ENCODE measurements at regions not wholly inside any gene's neighbourhood (a gene's known extent, or its start where the extent isn't known, plus 50 kb on each side); places are given as distances from the start of the nearest gene placed in this dataset.
"Not testable (repeated sequence)": the region's sequence is repeated elsewhere in the genome, so short reads cannot be mapped to it uniquely, and the experiment has no call there.

DNA sequence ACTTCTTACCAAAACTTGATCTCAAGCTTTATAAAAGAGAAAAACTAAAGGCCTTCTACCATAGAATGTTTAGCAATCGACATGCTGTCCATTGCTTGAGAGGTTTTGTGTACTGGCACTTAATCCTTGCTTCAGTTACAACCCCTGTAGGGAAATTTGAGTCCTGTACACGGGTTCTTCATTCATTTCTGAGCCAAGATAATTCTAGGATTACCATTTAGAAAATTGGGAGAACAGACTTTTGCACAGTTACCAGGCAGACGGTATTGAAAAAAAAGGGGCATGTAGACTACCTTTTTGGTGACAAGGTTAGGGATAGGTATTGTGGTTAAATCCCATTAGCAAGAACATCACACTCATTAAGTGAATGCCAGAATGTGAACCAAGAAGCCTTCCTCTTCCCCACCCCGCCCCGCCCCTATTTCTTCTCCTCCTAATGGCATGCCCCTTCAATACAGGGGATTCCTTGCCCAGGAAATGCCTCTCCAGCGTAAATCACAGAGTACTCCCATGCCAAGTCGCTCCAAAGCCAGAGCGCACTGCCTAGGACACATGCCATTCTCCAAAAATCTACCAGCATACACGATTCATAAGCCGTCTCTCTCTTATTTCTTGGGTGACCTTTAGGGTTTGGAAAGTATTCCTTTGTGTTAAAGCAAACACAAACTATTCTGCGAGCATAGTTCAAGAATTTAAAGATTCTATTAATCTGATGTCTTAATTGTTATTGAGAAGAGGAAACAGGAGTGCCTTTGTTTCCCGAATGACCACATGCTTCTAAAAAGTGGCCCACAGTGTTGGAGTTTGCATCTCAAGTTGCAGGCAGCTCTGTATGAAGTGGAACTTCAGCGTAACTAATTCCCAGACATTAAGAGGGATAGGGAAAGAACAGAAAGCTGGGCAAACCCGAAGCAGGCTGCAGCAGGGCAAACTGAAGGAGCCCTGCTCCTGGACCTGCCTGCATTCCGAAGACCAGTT is 164.0 kb upstream of the NR2F2 start:
- ChIA-PET POLR2A (no interaction called here), CTCF (no interaction called here)
- H3F3A ChIP-seq (replicated peaks; ENCODE audit: insufficient read depth) = no peaks in the 10 kb centered on the region
- no peaks in the 10 kb centered on the region for H3K79me2 ChIP-seq (ENCODE audit: insufficient read depth)
- H2AFZ ChIP-seq (ENCODE audit: low read depth) = no peak overlapping the region
- H3K9me3 ChIP-seq = no peaks in the 10 kb centered on the region
- no peak overlapping the region for H3K4me2 ChIP-seq
- H3K9me2 ChIP-seq = no peaks in the 10 kb centered on the region
- WGBS (ENCODE audit: low lambda C conversion rate) = 11% methylated on average over 15 of the region's 15 CpGs
- H4K20me1 ChIP-seq (ENCODE audit: insufficient read depth) = no peaks in the 10 kb centered on the region
- no peak overlapping the region for H3K9ac ChIP-seq
- no peak for DNase-seq
- H3K27ac ChIP-seq (ENCODE audit: low read depth in 2 of 2, low read length in 1 of 2) = no peak overlapping the region
- TF ChIP-seq EP300 (IDR thresholded peaks at IDR 0.05; ENCODE audit: borderline replicate concordance in 1 of 2, low read depth in 1 of 2, low read length in 1 of 2) (no peak), FOXM1 (IDR thresholded peaks at IDR 0.05; ENCODE audit: low read depth) (no peak), TAF1 (IDR thresholded peaks at IDR 0.05; ENCODE audit: borderline replicate concordance, low read depth, low read length) (no peak), NRF1 (IDR thresholded peaks at IDR 0.05; ENCODE audit: low read depth, low read length) (no peak), ELF1 (IDR thresholded peaks at IDR 0.05) (no peak)
- TF ChIP-seq, protein P1, sequence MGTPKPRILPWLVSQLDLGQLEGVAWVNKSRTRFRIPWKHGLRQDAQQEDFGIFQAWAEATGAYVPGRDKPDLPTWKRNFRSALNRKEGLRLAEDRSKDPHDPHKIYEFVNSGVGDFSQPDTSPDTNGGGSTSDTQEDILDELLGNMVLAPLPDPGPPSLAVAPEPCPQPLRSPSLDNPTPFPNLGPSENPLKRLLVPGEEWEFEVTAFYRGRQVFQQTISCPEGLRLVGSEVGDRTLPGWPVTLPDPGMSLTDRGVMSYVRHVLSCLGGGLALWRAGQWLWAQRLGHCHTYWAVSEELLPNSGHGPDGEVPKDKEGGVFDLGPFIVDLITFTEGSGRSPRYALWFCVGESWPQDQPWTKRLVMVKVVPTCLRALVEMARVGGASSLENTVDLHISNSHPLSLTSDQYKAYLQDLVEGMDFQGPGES (IDR thresholded peaks at IDR 0.05; ENCODE audit: low read depth, low read length) = no peak
- TF ChIP-seq, protein P2, sequence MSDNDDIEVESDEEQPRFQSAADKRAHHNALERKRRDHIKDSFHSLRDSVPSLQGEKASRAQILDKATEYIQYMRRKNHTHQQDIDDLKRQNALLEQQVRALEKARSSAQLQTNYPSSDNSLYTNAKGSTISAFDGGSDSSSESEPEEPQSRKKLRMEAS (IDR thresholded peaks at IDR 0.05; ENCODE audit: low read depth) = no peak
- H3K36me3 ChIP-seq (replicated peaks in 1 of 2; ENCODE audit: control insufficient read depth in 1 of 2, insufficient read depth in 2 of 2, low read length in 1 of 2) = no peaks in the 10 kb centered on the region
- H3K4me1 ChIP-seq (ENCODE audit: control insufficient read depth in 1 of 2, insufficient read depth in 2 of 2, low read depth in 1 of 2, low read length in 1 of 2) = no peaks in the 10 kb centered on the region
- no peaks in the 10 kb centered on the region; the same call in 1 of the 2 replicates for H3K27me3 ChIP-seq (ENCODE audit: insufficient read depth)
- no peak overlapping the region for H3K4me3 ChIP-seq (ENCODE audit: low read depth in 2 of 2, low read length in 1 of 2)

DNA sequence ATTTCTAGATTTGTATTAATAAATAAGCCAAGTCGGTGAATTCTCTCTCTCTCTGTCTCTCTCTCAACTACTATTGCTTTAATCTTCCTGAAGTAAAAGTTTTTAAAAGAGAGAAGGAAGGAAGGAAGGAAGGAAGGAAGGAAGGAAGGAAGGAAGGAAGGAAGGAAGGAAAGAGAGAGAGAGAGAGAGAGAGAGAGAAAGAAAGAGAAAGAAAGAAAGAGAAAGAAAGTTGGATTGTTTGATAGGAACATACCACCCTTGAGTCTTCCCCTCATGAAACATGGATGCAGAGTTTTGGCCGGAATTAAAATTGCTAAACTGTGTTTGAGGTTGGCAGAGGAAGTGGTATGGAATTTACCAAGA is 159.9 kb upstream of the NR2F2 start:
- H3K4me2 ChIP-seq; H3F3A ChIP-seq (replicated peaks; ENCODE audit: insufficient read depth); H3K9ac ChIP-seq; H3K9me3 ChIP-seq; H3K79me2 ChIP-seq (ENCODE audit: insufficient read depth); H3K9me2 ChIP-seq; POLR2A ChIA-PET; CTCF ChIA-PET; H3K4me3 ChIP-seq (ENCODE audit: low read depth in 2 of 2, low read length in 1 of 2); H3K27ac ChIP-seq (ENCODE audit: low read depth in 2 of 2, low read length in 1 of 2); H4K20me1 ChIP-seq (ENCODE audit: insufficient read depth); DNase-seq; H3K36me3 ChIP-seq (replicated peaks in 1 of 2; ENCODE audit: control insufficient read depth in 1 of 2, insufficient read depth in 2 of 2, low read length in 1 of 2); H2AFZ ChIP-seq (ENCODE audit: low read depth); H3K27me3 ChIP-seq (ENCODE audit: insufficient read depth); H3K4me1 ChIP-seq (ENCODE audit: control insufficient read depth in 1 of 2, insufficient read depth in 2 of 2, low read depth in 1 of 2, low read length in 1 of 2): not testable (repeated sequence)
- WGBS (ENCODE audit: low lambda C conversion rate) = 11% methylated on average over 2 of the region's 2 CpGs

DNA sequence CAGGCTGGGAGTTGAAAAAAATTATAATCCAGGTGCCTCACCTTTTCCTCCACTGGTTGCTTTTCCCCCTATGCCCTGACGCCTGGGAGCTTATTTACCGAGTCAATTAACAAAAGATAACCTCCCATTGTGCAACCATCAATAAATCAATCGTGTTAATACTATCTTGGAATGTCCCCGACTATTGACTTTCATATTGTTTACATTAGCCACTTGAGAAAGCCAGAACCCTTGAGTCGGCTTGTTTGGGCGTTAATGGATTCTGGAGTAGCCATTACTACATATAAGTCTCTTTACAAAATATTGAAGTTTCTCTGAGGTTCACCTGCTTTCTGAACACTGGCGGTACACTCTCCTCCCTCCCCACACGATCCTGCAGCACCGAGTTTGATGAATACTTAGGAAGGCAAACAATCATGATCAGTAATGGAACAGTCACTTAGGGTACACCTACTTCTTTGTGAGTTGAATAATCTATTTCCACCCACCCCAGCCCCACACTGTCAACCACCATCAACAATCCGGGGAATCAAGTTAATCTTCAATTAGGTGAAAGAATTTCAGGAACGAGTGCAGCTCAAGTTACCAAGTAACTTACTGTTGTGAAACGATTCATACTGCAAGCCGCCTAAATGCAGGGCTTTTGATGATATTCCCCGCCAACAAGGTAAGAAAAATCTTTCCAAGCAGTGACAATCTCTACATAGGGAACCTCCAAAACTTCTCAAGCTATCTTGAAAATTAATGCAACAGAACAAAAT is 159.3 kb upstream of the NR2F2 start:
- CTCF ChIA-PET = no interaction called here
- POLR2A ChIA-PET = no interaction called here
- H2AFZ ChIP-seq (ENCODE audit: low read depth) = no peak overlapping the region
- TF ChIP-seq GABPA (IDR thresholded peaks at IDR 0.05; ENCODE audit: low read depth) = no peak
- TF ChIP-seq MEF2A (IDR thresholded peaks at IDR 0.05; ENCODE audit: borderline replicate concordance, low read depth) = no peak
- no peak for TF ChIP-seq RCOR1 (IDR thresholded peaks at IDR 0.05; ENCODE audit: low read length)
- TF ChIP-seq, protein P3, sequence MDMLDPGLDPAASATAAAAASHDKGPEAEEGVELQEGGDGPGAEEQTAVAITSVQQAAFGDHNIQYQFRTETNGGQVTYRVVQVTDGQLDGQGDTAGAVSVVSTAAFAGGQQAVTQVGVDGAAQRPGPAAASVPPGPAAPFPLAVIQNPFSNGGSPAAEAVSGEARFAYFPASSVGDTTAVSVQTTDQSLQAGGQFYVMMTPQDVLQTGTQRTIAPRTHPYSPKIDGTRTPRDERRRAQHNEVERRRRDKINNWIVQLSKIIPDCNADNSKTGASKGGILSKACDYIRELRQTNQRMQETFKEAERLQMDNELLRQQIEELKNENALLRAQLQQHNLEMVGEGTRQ (IDR thresholded peaks at IDR 0.05; ENCODE audit: borderline replicate concordance, low read depth, low read length) = no peak
- TF ChIP-seq, protein P4, sequence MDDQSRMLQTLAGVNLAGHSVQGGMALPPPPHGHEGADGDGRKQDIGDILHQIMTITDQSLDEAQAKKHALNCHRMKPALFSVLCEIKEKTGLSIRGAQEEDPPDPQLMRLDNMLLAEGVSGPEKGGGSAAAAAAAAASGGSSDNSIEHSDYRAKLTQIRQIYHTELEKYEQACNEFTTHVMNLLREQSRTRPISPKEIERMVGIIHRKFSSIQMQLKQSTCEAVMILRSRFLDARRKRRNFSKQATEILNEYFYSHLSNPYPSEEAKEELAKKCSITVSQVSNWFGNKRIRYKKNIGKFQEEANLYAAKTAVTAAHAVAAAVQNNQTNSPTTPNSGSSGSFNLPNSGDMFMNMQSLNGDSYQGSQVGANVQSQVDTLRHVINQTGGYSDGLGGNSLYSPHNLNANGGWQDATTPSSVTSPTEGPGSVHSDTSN (IDR thresholded peaks at IDR 0.05) = no peak
- TF ChIP-seq NRF1 (IDR thresholded peaks at IDR 0.05; ENCODE audit: low read depth, low read length) = no peak
- no peak for TF ChIP-seq JUND (IDR thresholded peaks at IDR 0.05)

More for the DNA sequence above, 159.3 kb upstream of the NR2F2 start:
- Histone ChIP-seq H3K4me1 (ENCODE audit: control insufficient read depth in 1 of 2, insufficient read depth in 2 of 2, low read depth in 1 of 2, low read length in 1 of 2) (no peaks in the 10 kb centered on the region), H3K9me2 (no peaks in the 10 kb centered on the region), H3K9me3 (no peaks in the 10 kb centered on the region), H4K20me1 (ENCODE audit: insufficient read depth) (no peaks in the 10 kb centered on the region), H3K9ac (no peak overlapping the region), H3K79me2 (ENCODE audit: insufficient read depth) (no peaks in the 10 kb centered on the region), H3F3A (replicated peaks; ENCODE audit: insufficient read depth) (no peaks in the 10 kb centered on the region), H3K27me3 (ENCODE audit: insufficient read depth) (no peaks in the 10 kb centered on the region; the same call in 1 of the 2 replicates), H3K27ac (ENCODE audit: low read depth in 2 of 2, low read length in 1 of 2) (no peak overlapping the region), H3K4me2 (no peak overlapping the region), H3K36me3 (replicated peaks in 1 of 2; ENCODE audit: control insufficient read depth in 1 of 2, insufficient read depth in 2 of 2, low read length in 1 of 2) (no peaks in the 10 kb centered on the region), H3K4me3 (ENCODE audit: low read depth in 2 of 2, low read length in 1 of 2) (no peak overlapping the region)
- 8% methylated on average over 14 of the region's 14 CpGs for WGBS (ENCODE audit: low lambda C conversion rate)
- no peak for DNase-seq
